Smooth muscle cell (in vitro differentiated cells): ENCODE measurements at regions not wholly inside any gene's neighbourhood (a gene's known extent, or its start where the extent isn't known, plus 50 kb on each side); places are given as distances from the start of the nearest gene placed in this dataset.
A peak's percentile ranks its signal among the peaks of the same experiment; 100 is the strongest.

Source experiments
- DNase-seq: peaks from one replicate; lab custom pipeline; 2025; ENCODE audit not compliant: unreplicated experiment; lab: John Stamatoyannopoulos, UW
- H2AFZ ChIP-seq: fragments of 200-600 bp; sonication (generic); 2 replicates; pipeline ENCODE4 v1.6.0; 2016; ENCODE audit warnings: antibody characterized with exemption, low read depth, mild to moderate bottlenecking
- H3F3A ChIP-seq: fragments of 200-600 bp; sonication (generic); 2 replicates; pipeline ENCODE4 v1.6.0; 2017; ENCODE audit warnings: antibody characterized with exemption, low read depth
- H3K27ac ChIP-seq: fragments of 200-600 bp; sonication (generic); 2 replicates; pipeline ENCODE4 v1.5.1; 2016; ENCODE audit warnings: low read depth, mild to moderate bottlenecking
- H3K27me3 ChIP-seq: fragments of 200-600 bp; sonication (generic); 2 replicates; pipeline ENCODE4 v1.6.1; 2016; ENCODE audit warnings: low read depth, mild to moderate bottlenecking
- H3K36me3 ChIP-seq: fragments of 200-600 bp; sonication (generic); 2 replicates; pipeline ENCODE4 v1.5.1; 2016; ENCODE audit warnings: low read depth
- H3K4me1 ChIP-seq: fragments of 200-600 bp; sonication (generic); 2 replicates; pipeline ENCODE4 v1.5.1; 2016; ENCODE audit warnings: low read depth
- H3K4me2 ChIP-seq: fragments of 200-600 bp; sonication (generic); 2 replicates; pipeline ENCODE4 v1.6.0; 2016; ENCODE audit warnings: mild to moderate bottlenecking
- H3K4me3 ChIP-seq: fragments of 200-600 bp; sonication (generic); 2 replicates; pipeline ENCODE4 v1.5.1; 2016; ENCODE audit warnings: mild to moderate bottlenecking
- H3K79me2 ChIP-seq: fragments of 200-600 bp; sonication (generic); 2 replicates; pipeline ENCODE4 v1.6.0; 2016; ENCODE audit warnings: low read depth, mild to moderate bottlenecking
- H3K9ac ChIP-seq: fragments of 200-600 bp; sonication (generic); 2 replicates; pipeline ENCODE4 v1.6.0; 2016; ENCODE audit warnings: low read depth
- H3K9me3 ChIP-seq: fragments of 200-600 bp; sonication (generic); replicated peaks from 2 replicates; pipeline ENCODE4 v1.5.1; 2016; ENCODE audit warnings: low read depth
- H4K20me1 ChIP-seq: fragments of 200-600 bp; sonication (generic); 2 replicates; pipeline ENCODE4 v1.6.0; 2016; ENCODE audit warnings: low read depth
- WGBS: methylation state at CpG from one replicate; pipeline ENCODE4 v1.1.7; 2016; ENCODE audit warnings: low lambda C conversion rate; 5-methylcytosine and 5-hydroxymethylcytosine counted together
- TF ChIP-seq, protein P1 (sequence below): fragments of 200-600 bp; sonication (generic); IDR thresholded peaks from 2 replicates; pipeline ENCODE4 v1.5.1; 2017; ENCODE audit warnings: borderline replicate concordance, mild to moderate bottlenecking, antibody characterized with exemption; ENCODE audit not compliant: insufficient read depth, poor library complexity, severe bottlenecking

DNA sequence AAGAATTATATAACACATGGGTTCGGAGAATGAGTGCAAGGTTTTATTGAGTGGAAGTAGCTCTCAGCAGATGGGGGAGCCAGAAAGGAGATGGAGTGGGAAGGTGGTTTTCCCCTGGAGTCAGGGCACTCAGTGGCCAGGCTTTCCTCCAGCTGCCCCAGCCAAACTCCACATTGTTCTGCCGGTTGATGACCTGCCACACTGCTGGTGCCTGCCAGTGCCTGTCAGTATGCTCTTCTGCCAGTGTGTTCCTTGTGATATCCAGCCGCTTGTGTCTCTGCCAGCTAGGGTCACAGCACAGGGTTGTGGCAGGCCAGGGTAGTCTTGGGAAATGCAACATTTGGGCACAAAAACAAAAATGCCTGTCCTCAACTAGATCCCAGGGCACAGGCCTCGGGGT, 604.8 kb upstream of the TECRL start:
- H4K20me1 ChIP-seq: no peaks in the 10 kb centered on the region
- no peaks in the 10 kb centered on the region for H3K27me3 ChIP-seq
- TF ChIP-seq, protein P1, sequence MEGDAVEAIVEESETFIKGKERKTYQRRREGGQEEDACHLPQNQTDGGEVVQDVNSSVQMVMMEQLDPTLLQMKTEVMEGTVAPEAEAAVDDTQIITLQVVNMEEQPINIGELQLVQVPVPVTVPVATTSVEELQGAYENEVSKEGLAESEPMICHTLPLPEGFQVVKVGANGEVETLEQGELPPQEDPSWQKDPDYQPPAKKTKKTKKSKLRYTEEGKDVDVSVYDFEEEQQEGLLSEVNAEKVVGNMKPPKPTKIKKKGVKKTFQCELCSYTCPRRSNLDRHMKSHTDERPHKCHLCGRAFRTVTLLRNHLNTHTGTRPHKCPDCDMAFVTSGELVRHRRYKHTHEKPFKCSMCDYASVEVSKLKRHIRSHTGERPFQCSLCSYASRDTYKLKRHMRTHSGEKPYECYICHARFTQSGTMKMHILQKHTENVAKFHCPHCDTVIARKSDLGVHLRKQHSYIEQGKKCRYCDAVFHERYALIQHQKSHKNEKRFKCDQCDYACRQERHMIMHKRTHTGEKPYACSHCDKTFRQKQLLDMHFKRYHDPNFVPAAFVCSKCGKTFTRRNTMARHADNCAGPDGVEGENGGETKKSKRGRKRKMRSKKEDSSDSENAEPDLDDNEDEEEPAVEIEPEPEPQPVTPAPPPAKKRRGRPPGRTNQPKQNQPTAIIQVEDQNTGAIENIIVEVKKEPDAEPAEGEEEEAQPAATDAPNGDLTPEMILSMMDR: no peak
- H3K9me3 ChIP-seq: no peaks in the 10 kb centered on the region
- H3K9ac ChIP-seq: no peak overlapping the region
- H3K36me3 ChIP-seq: no peaks in the 10 kb centered on the region
- no peaks in the 10 kb centered on the region for H3K79me2 ChIP-seq
- no peak overlapping the region for H3K4me3 ChIP-seq
- no peak overlapping the region for H3K27ac ChIP-seq
- no peaks in the 10 kb centered on the region for H3F3A ChIP-seq
- H3K4me2 ChIP-seq: no peak overlapping the region
- H2AFZ ChIP-seq: no peak overlapping the region
- WGBS: 81% methylated on average over 4 of the region's 4 CpGs
- DNase-seq: no peak
- H3K4me1 ChIP-seq: no peaks in the 10 kb centered on the region

DNA sequence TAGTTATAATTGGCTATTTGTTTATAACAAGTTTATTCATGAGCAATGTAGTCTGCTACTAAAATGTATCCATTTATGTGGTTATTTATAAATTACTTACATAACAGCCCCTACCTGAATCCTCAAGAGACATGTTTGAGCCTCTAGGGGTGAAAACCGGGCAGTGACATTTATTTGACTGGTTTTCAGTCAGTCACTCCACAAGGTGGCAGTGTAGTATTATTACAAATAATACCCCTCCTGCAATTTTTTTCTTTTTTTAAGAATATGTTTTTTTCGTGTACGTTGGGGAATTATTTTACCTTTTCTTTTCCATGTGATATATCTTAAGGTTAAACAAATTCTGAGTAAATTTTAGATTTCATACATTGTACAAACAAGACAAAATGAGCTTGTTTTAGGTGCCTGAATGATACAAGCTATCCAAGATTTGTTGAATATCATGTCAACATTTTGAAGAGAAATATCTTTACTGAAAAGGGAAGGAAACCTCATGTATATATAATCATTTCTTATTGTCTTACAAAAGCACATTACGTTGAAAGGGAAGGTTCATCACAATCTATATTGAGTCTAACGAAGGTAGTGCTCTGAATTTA, 598.7 kb upstream of the TECRL start:
- 39% methylated on average over 5 of the region's 5 CpGs for WGBS
- no peaks in the 10 kb centered on the region for H3F3A ChIP-seq
- H3K9ac ChIP-seq: no peak overlapping the region
- H3K27ac ChIP-seq: no peak overlapping the region
- H3K4me2 ChIP-seq: peak overlapping the region; percentile 75
- no peaks in the 10 kb centered on the region for H3K27me3 ChIP-seq
- no peaks in the 10 kb centered on the region for H4K20me1 ChIP-seq
- H3K9me3 ChIP-seq: no peaks in the 10 kb centered on the region
- TF ChIP-seq, protein P1: peak; percentile 76
- no peaks in the 10 kb centered on the region for H3K79me2 ChIP-seq
- no peaks in the 10 kb centered on the region for H3K36me3 ChIP-seq
- no peak overlapping the region for H3K4me3 ChIP-seq
- H3K4me1 ChIP-seq: no peaks in the 10 kb centered on the region
- no peak for DNase-seq
- H2AFZ ChIP-seq: peak overlapping the region; percentile 16

DNA sequence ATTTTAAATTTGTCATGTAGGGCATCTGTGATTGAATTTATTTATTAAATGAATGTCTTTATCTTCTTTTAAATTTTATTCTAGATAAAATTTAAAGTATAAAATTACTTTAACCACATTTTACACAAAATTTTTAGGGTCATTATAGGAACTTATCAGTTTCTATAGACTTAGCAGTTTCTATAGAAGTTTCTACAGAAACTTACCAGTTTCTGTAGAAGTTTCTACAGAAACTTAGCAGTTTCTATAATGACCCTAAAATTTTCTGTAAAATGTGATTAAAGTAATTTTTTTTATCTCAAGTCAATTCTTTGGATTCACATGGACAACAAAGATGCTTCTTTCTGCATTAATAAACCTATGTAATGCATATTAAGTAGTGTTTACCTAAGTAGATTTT, 565.9 kb upstream of the TECRL start:
- H3K9ac ChIP-seq: no peak overlapping the region
- no peak overlapping the region for H2AFZ ChIP-seq
- H3K9me3 ChIP-seq: no peaks in the 10 kb centered on the region
- H3K79me2 ChIP-seq: no peaks in the 10 kb centered on the region
- H3K36me3 ChIP-seq: no peaks in the 10 kb centered on the region
- H3F3A ChIP-seq: no peaks in the 10 kb centered on the region
- no peak overlapping the region for H3K4me2 ChIP-seq
- H3K27me3 ChIP-seq: no peaks in the 10 kb centered on the region
- no peaks in the 10 kb centered on the region for H4K20me1 ChIP-seq
- TF ChIP-seq, protein P1: no peak
- no peaks in the 10 kb centered on the region for H3K4me1 ChIP-seq
- H3K4me3 ChIP-seq: no peak overlapping the region
- H3K27ac ChIP-seq: no peak overlapping the region
- no peak for DNase-seq

DNA sequence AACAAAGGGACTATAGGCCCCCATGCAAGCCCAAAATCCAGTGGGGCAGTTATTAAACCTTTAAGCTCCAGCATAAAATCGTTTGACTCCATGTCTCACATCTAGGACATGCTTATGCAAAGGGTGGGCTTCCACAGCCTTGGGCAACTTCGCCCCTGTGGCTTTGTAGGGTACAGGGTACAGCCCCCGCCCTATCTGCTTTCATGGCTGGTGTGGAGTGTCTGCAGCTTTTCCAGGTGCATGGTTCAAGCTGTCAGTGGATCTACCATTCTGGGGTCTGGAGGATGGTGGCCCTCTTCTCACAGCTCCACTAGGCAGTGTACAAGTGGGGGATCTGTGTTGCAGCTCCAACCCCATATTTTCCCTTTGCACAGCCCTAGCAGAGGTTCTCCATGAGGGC, 559.8 kb upstream of the TECRL start:
- no peaks in the 10 kb centered on the region for H3K27me3 ChIP-seq
- TF ChIP-seq, protein P1: no peak
- 85% methylated on average over 3 of the region's 3 CpGs for WGBS
- H3K9ac ChIP-seq: no peak overlapping the region
- H3K9me3 ChIP-seq: no peaks in the 10 kb centered on the region
- no peaks in the 10 kb centered on the region for H3K79me2 ChIP-seq
- no peak overlapping the region for H3K27ac ChIP-seq
- H3K4me1 ChIP-seq: no peaks in the 10 kb centered on the region
- H3F3A ChIP-seq: no peaks in the 10 kb centered on the region
- DNase-seq: no peak
- H2AFZ ChIP-seq: no peak overlapping the region
- H3K4me2 ChIP-seq: no peak overlapping the region
- H3K4me3 ChIP-seq: no peak overlapping the region
- no peaks in the 10 kb centered on the region for H3K36me3 ChIP-seq
- H4K20me1 ChIP-seq: no peaks in the 10 kb centered on the region
